Motor neuron (in vitro differentiated cells): ENCODE measurements at regions not wholly inside any gene's neighbourhood (a gene's known extent, or its start where the extent isn't known, plus 50 kb on each side); places are given as distances from the start of the nearest gene placed in this dataset.

Experiments
- ATAC-seq, 8 experiments: fragments of 200-7000 bp; cut with Tn5 transposase; replicated peaks in 6 of 8; 2 replicates each; pipeline ENCODE4 v1.8.0; 2021; ENCODE audit warnings: mild to moderate bottlenecking in 8 of 8, moderate library complexity in 8 of 8
- H3K27ac ChIP-seq, 2 donors: fragments of 250-450 bp; sonication (Bioruptor Pico); 2 replicates each; pipeline ENCODE4 v1.9.0; 2021; ENCODE audit warnings: antibody characterized with exemption in 2 of 2, mild to moderate bottlenecking in 2 of 2, moderate library complexity in 1 of 2
- H3K4me1 ChIP-seq, 2 donors: fragments of 250-450 bp; sonication (Bioruptor Pico); replicated peaks in 1 of 2; 2 replicates each; pipeline ENCODE4 v1.6.1; 2021; ENCODE audit warnings: antibody characterized with exemption in 2 of 2, mild to moderate bottlenecking in 2 of 2, moderate library complexity in 1 of 2
- H3K4me3 ChIP-seq, 5 donors: fragments of 250-450 bp; sonication (Bioruptor Pico); 2 replicates each; pipeline ENCODE4 v1.9.0; 2021; ENCODE audit warnings: antibody characterized with exemption in 5 of 5, mild to moderate bottlenecking in 5 of 5, moderate library complexity in 4 of 5
- WGBS, 10 experiments: fragments of 450-650 bp; shearing (Covaris generic); methylation state at CpG; one replicate each; pipeline ENCODE4 v1.0.0; 2022; 5-methylcytosine and 5-hydroxymethylcytosine counted together
- in situ Hi-C, 9 experiments: fragments of 400-800 bp; cut with MboI; loops; one replicate each; pipeline ENCODE4 v1.15.0; 2021; ENCODE audit warnings: low sequenced_read_pairs in 9 of 9, low pct_unique_long_range_greater_than_20kb in 2 of 9; ENCODE audit not compliant: unreplicated experiment in 9 of 9

GRCh38 chr3:177354466-177354865 lies 157.2 kb upstream of the TBL1XR1 start:
- 60 to 100% (median 97%) methylated on average over 1 to 4 of the region's 4 CpGs; no CpG with 5 or more reads in 2 of the 10 experiments for WGBS, 10 experiments

GRCh38 chr3:177356113-177356512 lies 158.8 kb upstream of the TBL1XR1 start:
- H3K27ac ChIP-seq = no peak overlapping the region
- 60 to 100% (median 94%) methylated on average over 1 to 3 of the region's 3 CpGs for whole genome bisulfite sequencing, 10 experiments
- no peak for ATAC-seq
- in situ Hi-C loops = loop anchor here in 7 of 9 experiments (10.0 to 25.0 kb wide), 2 partner anchors 161 to 169 kb away; partner anchors contain the start of gene TBL1XR1 (in 7 of the 7)
- no peak overlapping the region for H3K4me3 ChIP-seq
- H3K4me1 ChIP-seq = peaks cover 33 to 36% of the 10 kb centered on the region in 2 donors

More at GRCh38 chr3:177354466-177354865, 157.2 kb upstream of the TBL1XR1 start:
- H3K4me1 ChIP-seq = peaks cover 25 to 29% of the 10 kb centered on the region in 2 donors
- H3K27ac ChIP-seq = no peak overlapping the region
- in situ Hi-C loops = loop anchor here in 7 of 9 experiments (10.0 to 25.0 kb wide), 2 partner anchors 160 to 167 kb away; partner anchors contain the start of gene TBL1XR1 (in 7 of the 7)
- ATAC-seq = no peak
- H3K4me3 ChIP-seq = no peak overlapping the region

DNA sequence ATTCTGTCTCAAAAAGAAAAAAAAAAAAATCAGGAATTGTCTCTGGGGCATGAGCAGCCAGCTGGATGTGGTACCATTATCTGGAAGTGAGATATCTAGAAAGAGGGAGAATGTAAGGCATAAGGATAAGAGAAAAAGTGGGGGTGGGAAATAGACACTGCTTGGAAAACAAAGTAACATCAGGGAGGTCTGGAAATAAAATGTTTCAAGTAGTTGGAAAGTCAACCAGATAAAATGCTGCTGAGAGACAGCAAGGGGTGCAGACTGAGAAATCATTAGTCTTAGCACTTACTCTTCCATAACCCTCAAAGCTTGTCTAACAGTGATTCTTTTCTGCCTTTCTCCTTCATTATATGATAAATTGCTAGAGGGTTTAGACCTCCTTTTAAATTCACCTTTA lies 159.7 kb upstream of the TBL1XR1 start:
- in situ Hi-C loops = loop anchor here in 7 of 9 experiments (10.0 to 25.0 kb wide), 2 partner anchors 162 to 170 kb away; partner anchors contain the start of gene TBL1XR1 (in 7 of the 7)
- no peak overlapping the region for H3K4me3 ChIP-seq
- peaks cover 40 to 43% of the 10 kb centered on the region in 2 donors for H3K4me1 ChIP-seq
- ATAC-seq = no peak
- H3K27ac ChIP-seq = peak overlapping the region in 1 of 2 donors; percentile 4

DNA sequence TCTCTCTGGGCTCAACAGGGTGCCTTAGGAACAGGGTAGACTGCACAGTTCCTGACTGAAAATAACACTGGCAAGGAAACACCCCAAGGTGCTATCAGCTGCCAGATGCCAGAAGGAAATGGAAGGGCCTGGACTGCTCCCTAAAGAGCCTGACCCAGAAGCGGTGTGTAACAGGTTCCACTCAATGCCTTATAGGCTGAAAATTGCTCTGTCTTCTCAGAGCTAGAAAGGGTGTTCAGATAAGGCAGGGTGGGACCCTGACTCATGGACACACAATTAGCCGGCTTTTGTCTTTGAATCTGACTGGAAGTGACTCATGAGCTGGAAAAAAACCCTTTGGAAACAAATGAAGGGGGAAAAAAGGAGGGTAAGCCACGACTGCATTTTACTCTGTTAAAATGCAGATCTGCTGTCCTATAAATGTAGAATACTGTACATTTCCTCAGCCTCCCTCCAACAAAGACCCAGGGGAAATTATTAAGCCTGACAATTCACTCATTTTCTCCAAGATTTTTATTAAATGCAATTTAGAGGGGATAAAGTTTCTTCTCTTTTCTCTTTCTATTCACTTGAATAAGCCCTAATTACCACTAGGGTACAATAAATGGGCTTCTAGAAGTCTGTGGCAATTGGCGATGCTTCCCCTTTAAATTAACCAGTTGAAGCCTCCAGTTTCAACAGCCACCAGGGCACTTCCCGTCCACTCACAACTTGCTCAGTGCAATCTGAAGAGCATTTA lies 160.2 kb upstream of the TBL1XR1 start:
- Histone ChIP-seq H3K4me3 (no peak overlapping the region), H3K4me1 (peaks cover 43 to 48% of the 10 kb centered on the region in 2 donors), H3K27ac (peak overlapping the region in 1 of 2 donors; percentile 85)
- ATAC-seq = peak in 3 of 8 experiments; percentile 9 to 42 (median 40)
- whole genome bisulfite sequencing, 10 experiments = 0 to 63% (median 29%) methylated on average over 1 to 4 of the region's 5 CpGs; no CpG with 5 or more reads in 1 of the 10 experiments
- in situ Hi-C loops = loop anchor here in 7 of 9 experiments (10.0 to 25.0 kb wide), 2 partner anchors 163 to 170 kb away; partner anchors contain the start of gene TBL1XR1 (in 7 of the 7)

DNA sequence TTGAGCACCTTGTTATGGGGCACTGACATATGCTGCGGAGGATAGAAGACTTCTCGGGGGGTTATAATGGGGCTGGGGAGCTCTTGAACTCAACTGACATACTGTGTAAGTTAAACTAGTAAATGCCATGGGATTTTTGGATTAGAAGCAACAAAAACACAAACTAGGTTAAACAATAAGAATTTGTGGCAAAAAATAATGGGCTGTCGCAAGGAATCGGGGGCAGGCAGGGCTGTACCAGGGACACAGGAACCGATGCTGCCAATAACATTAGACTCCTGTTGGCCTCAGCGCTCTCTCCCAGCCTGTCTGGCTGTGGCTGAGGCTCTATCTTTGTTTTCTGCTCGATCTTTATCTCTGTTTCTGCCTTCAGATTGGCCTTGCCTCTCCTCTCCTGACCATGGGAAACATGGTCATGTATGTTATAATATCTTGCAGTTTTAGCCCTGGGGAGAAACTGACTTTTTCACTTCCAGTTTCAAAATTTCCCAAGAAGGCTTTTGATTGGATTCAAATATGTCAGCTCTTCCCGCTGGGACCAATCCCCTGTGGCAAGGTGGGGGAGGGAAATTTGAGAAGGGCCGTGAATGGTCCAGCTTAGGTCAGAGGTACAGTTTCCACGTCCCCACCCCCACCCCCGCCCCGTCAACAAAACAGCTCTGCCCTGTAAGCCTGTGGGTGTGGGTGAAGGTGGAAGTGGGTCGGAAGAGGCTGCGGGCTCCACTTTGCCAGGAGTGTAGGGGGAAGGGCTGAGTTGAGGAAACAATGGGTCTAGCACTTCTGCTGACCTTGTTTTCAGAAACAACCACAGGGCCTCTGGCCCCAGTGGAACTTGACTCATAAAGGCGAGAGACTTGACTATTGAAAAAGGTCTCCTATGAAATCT lies 161.1 kb upstream of the TBL1XR1 start:
- in situ Hi-C loops = loop anchor here in 7 of 9 experiments (10.0 to 25.0 kb wide), 2 partner anchors 164 to 171 kb away; partner anchors contain the start of gene TBL1XR1 (in 7 of the 7)
- Histone ChIP-seq H3K27ac (peak overlapping the region; percentile 72 to 85), H3K4me3 (no peak overlapping the region), H3K4me1 (peaks cover 43 to 53% of the 10 kb centered on the region in 2 donors)
- ATAC-seq = peak in 2 of 8 experiments; percentile 4 to 7
- 7 to 73% (median 46%) methylated on average over 1 to 10 of the region's 15 CpGs; no CpG with 5 or more reads in 1 of the 10 experiments for WGBS, 10 experiments

DNA sequence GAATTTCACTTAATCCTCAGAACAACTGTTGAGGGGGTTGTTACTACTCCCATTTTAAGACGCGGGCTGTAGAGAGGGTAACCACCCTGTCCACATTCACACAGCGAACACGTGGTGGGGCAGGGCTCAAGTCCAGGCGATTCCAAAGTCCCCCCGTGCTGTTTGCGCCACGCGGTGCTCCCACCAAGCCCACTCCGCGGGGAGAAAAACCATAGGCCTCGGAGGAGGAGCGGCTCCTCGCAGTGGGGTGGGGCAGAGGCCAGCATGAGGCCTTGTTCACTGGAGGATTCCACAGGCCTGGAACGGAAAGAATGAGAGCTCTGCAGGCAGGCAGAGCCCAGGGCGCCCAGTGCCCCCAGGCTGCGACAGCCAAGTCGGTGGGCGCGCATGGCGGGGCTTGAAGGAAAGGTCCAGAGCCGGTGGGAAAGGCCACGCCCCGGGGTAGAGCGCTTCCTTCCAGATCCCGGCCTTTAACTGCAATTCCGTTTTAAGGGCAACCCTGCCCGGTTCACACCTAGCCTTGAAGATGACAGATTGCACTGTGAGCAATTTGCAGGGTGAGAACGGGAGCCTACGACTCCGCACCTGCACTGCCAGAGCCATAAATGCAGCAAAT lies 161.8 kb upstream of the TBL1XR1 start:
- WGBS, 10 experiments = 30 to 71% (median 60%) methylated on average over 2 to 12 of the region's 31 CpGs; no CpG with 5 or more reads in 5 of the 10 experiments
- Histone ChIP-seq H3K4me1 (peaks cover 43 to 53% of the 10 kb centered on the region in 2 donors), H3K4me3 (peak overlapping the region; percentile 15 to 24 (median 18)), H3K27ac (peak overlapping the region; percentile 72 to 85)
- ATAC-seq = peak in 6 of 8 experiments; percentile 1 to 58 (median 44)
- in situ Hi-C loops = loop anchor here in 7 of 9 experiments (10.0 to 25.0 kb wide), 2 partner anchors 164 to 172 kb away; partner anchors contain the start of gene TBL1XR1 (in 7 of the 7)

DNA sequence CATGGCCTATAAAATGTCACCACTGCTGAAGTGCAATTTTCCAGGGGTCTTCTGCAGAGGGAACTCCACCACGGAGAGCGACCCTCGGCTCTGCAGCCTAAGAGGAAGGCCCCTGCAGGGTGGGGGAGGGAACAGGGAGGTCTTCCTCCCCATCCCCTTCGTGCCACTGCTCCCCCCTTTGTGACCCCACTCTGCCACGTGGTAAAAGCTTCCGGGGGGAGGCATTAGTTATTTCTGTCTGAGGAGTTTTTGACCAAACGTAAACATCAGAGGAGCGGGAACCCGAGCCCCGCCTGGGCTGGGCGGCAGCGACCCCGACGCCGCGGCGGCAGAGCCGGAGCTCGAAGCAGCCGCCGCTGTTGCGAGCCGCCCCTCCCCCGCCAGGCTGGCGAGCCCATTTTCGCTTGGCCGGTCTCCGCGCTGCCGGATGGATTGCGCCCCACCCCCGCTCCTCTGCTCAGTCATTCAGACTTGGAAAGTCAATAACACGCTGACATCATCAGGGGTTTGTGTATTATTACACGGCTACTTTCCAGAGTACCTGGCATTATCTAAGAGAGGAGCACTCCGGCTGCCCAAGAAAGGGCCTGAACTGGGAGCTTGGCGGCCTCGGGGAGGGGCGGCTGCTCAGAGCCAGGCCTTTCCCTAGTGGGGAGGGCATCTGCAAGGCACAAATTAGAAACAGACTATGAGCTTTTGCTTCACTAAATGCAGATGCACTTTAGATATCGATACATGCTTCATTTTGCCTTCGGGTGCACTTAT lies 162.5 kb upstream of the TBL1XR1 start:
- ATAC-seq = peak; percentile 86 to 98 (median 88)
- peaks cover 43 to 53% of the 10 kb centered on the region in 2 donors for H3K4me1 ChIP-seq
- H3K27ac ChIP-seq = peak overlapping the region; percentile 72 to 85
- WGBS, 10 experiments = 0 to 9% (median 0%) methylated on average over 1 to 7 of the region's 40 CpGs; no CpG with 5 or more reads in 4 of the 10 experiments
- H3K4me3 ChIP-seq = peak overlapping the region; percentile 15 to 27 (median 18)
- in situ Hi-C loops = loop anchor here in 7 of 9 experiments (10.0 to 25.0 kb wide), 2 partner anchors 165 to 172 kb away; partner anchors contain the start of gene TBL1XR1 (in 7 of the 7)

DNA sequence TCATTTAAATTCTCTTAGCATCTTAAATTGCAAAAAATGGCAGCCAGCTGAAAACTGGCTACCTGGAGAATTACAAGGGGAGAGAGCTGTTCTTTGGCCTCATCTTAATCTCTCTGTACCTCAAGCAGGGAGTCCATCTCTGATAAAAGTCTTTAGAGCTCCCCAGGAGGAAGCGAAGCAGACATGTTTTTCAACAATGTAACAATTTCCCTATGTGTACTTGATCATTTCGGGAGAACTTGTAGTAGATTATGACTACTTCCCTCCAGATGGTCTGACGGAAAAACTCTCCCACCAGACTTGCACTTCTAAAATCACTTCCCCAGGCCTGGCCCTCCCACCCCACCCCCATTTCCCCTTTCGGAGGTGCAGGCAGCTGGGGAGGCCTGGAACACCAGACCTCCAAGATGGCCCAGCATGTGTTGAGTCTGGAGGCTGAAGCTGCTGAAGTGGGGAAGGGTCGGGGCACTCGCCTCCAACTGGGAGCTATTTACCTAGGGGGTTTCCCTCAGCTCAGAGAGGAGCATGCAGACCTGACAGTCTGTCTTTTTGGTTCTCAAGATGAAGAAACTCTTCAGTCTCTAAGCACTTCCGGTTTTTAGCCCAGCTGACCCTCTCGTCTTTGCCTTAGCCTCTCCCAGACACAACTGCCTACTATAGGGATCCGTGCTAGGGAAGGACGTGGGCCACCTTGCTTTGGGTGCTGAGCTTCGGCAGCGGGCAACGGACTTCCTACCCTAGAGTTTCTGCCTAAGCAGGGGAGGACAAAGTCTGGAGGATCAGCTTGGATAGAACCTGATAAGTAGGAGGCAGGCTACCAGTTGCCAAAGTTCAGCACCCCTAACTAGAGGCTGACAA lies 164.0 kb upstream of the TBL1XR1 start:
- no peak for ATAC-seq
- in situ Hi-C loops = loop anchor here in 5 of 9 experiments (25.0 kb wide), 1 partner anchor 174 kb away; the partner anchor contains the start of gene TBL1XR1 (in 5 of the 5)
- peak overlapping the region; percentile 57 to 71 for H3K27ac ChIP-seq
- H3K4me3 ChIP-seq = no peak overlapping the region
- peaks cover 43 to 53% of the 10 kb centered on the region in 2 donors for H3K4me1 ChIP-seq
- 74 to 97% (median 82%) methylated on average over 1 to 11 of the region's 13 CpGs; no CpG with 5 or more reads in 2 of the 10 experiments for WGBS, 10 experiments

DNA sequence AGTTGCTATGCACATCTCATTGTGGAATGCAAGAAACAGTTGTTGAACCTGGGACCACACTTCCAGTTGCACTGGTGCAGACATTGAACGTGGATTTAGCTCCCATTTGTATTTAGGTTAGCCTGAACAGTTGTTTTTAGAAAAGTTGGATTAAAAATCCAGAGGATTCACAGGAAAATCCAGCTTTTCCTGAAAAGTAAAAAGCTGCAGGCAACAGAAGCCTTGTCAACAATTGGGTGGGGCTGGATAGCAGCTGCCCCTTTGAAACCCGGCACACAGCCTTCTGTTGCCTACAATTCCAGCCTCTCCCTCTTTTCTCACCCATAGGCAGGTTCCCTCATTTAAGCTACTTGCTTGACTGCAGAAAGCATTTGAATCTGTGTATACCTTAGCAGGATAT lies 165.3 kb upstream of the TBL1XR1 start:
- WGBS, 10 experiments = 10 to 81% (median 61%) methylated on average over 1 to 2 of the region's 2 CpGs; no CpG with 5 or more reads in 4 of the 10 experiments
- peaks cover 35 to 43% of the 10 kb centered on the region in 2 donors for H3K4me1 ChIP-seq
- no peak overlapping the region for H3K27ac ChIP-seq
- H3K4me3 ChIP-seq = no peak overlapping the region
- in situ Hi-C loops = loop anchor here in 5 of 9 experiments (25.0 kb wide), 1 partner anchor 175 kb away; the partner anchor contains the start of gene TBL1XR1 (in 5 of the 5)
- ATAC-seq = peak in 1 of 8 experiments; percentile 5

DNA sequence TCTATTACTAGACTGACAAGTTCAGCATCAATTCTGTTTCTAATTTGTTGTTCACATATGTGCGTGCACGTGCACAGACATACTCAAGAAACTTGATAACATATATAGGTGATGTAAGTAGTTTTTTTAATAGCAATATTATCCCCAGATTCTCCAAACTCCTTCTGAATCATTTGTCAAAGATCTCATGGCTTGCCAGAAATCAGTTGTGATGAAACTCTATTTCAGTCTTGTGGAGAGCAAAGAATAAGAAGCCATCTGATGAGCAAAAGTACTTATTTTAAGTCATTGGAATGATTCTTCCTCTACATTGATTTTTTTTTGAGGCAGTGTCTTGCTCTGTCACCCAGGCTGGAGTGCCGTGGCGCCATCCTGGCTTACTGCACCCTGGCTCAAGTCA lies 167.0 kb upstream of the TBL1XR1 start:
- ATAC-seq = no peak
- in situ Hi-C loops = loop anchor here in 5 of 9 experiments (25.0 kb wide), 1 partner anchor 177 kb away; the partner anchor contains the start of gene TBL1XR1 (in 5 of the 5)
- Histone ChIP-seq H3K4me1 (peaks cover 19 to 27% of the 10 kb centered on the region in 2 donors), H3K27ac (no peak overlapping the region), H3K4me3 (no peak overlapping the region)
- 80 to 100% (median 97%) methylated on average over 1 to 4 of the region's 4 CpGs; no CpG with 5 or more reads in 1 of the 10 experiments for WGBS, 10 experiments
